ENCODE measurements at regions not wholly inside any gene's neighbourhood (a gene's known extent, or its start where the extent isn't known, plus 50 kb on each side); places are given as distances from the start of the nearest gene placed in this dataset.

GRCh38 chr13:104694397-104694796 lies 1628.2 kb upstream of the SLC10A2 start:
- CTCF ChIA-PET = no interaction called here
- no peak overlapping the region for H3K9ac ChIP-seq (ENCODE audit: low read length)
- no peaks in the 10 kb centered on the region for H3K27me3 ChIP-seq (ENCODE audit: insufficient read depth, low read length)
- POLR2A ChIA-PET = no interaction called here
- no peak for TF ChIP-seq CBX3 (IDR thresholded peaks at IDR 0.05; ENCODE audit: low read depth)
- TF ChIP-seq SP1 (IDR thresholded peaks at IDR 0.05; ENCODE audit: low read depth) = no peak
- TF ChIP-seq YY1 (IDR thresholded peaks at IDR 0.05; ENCODE audit: extremely low read depth, insufficient replicate concordance, low read depth, low read length) = no peak
- no peak for TF ChIP-seq EZH2 (IDR thresholded peaks at IDR 0.05)
- no peaks in the 10 kb centered on the region for H3K4me1 ChIP-seq (ENCODE audit: control insufficient read depth in 1 of 2, insufficient read depth in 2 of 2, low read length in 2 of 2)
- no peak overlapping the region for H3K4me2 ChIP-seq (ENCODE audit: low read length)
- H3K9me2 ChIP-seq (ENCODE audit: insufficient read depth) = no peaks in the 10 kb centered on the region
- no peaks in the 10 kb centered on the region for H3K9me3 ChIP-seq (ENCODE audit: control insufficient read depth in 1 of 2, insufficient read depth in 1 of 2, low read depth in 1 of 2, low read length in 2 of 2)
- no peak for ATAC-seq
- H3K79me2 ChIP-seq (ENCODE audit: insufficient read depth, low read length) = no peaks in the 10 kb centered on the region
- H3K36me3 ChIP-seq (ENCODE audit: control insufficient read depth in 1 of 2, insufficient read depth in 2 of 2, low read length in 2 of 2) = no peaks in the 10 kb centered on the region
- DNase-seq (ENCODE audit: low read depth, low spot score) = no peak
- no peaks in the 10 kb centered on the region for H4K20me1 ChIP-seq (ENCODE audit: insufficient read depth)
- RAD21 ChIA-PET (ENCODE audit: low non-redundant PET in 1 of 2, low total read pairs in 2 of 2, uncharacterized antibody in 2 of 2, unreplicated experiment in 2 of 2) = no interaction called here
- H3K27ac ChIP-seq (ENCODE audit: low read depth, low read length) = no peak overlapping the region
- H2AFZ ChIP-seq (ENCODE audit: low read depth, low read length, poor library complexity, severe bottlenecking) = no peak overlapping the region
- no TSS peak for BruUV-seq (replicated peaks)
- no peak overlapping the region for H3K4me3 ChIP-seq (replicated peaks in 1 of 2; ENCODE audit: low read depth in 1 of 2, low read length in 2 of 2)
- intact Hi-C loops (cut with micrococcal nuclease) = no loop called here

GRCh38 chr13:104693126-104693525 lies 1626.9 kb upstream of the SLC10A2 start:
- Histone ChIP-seq H3K79me2 (ENCODE audit: insufficient read depth, low read length) (no peaks in the 10 kb centered on the region), H3K27ac (ENCODE audit: low read depth, low read length) (no peak overlapping the region), H3K4me3 (replicated peaks in 1 of 2; ENCODE audit: low read depth in 1 of 2, low read length in 2 of 2) (no peak overlapping the region), H3K36me3 (ENCODE audit: control insufficient read depth in 1 of 2, insufficient read depth in 2 of 2, low read length in 2 of 2) (no peaks in the 10 kb centered on the region), H3K9me2 (ENCODE audit: insufficient read depth) (no peaks in the 10 kb centered on the region), H3K4me2 (ENCODE audit: low read length) (no peak overlapping the region), H3K27me3 (ENCODE audit: insufficient read depth, low read length) (no peaks in the 10 kb centered on the region), H3K9ac (ENCODE audit: low read length) (no peak overlapping the region), H3K4me1 (ENCODE audit: control insufficient read depth in 1 of 2, insufficient read depth in 2 of 2, low read length in 2 of 2) (no peaks in the 10 kb centered on the region), H4K20me1 (ENCODE audit: insufficient read depth) (no peaks in the 10 kb centered on the region), H2AFZ (ENCODE audit: low read depth, low read length, poor library complexity, severe bottlenecking) (no peak overlapping the region), H3K9me3 (ENCODE audit: control insufficient read depth in 1 of 2, insufficient read depth in 1 of 2, low read depth in 1 of 2, low read length in 2 of 2) (no peaks in the 10 kb centered on the region)
- no peak for ATAC-seq
- BruUV-seq (replicated peaks) = no TSS peak
- ChIA-PET RAD21 (ENCODE audit: low non-redundant PET in 1 of 2, low total read pairs in 2 of 2, uncharacterized antibody in 2 of 2, unreplicated experiment in 2 of 2) (no interaction called here), POLR2A (no interaction called here), CTCF (no interaction called here)
- TF ChIP-seq REST (IDR thresholded peaks at IDR 0.05; ENCODE audit: low read depth) (no peak), ZNF274 (IDR thresholded peaks at IDR 0.05; ENCODE audit: low read depth, low read length) (no peak), ZBTB33 (IDR thresholded peaks at IDR 0.05; ENCODE audit: extremely low read depth, insufficient replicate concordance, low read length) (no peak), EZH2phosphoT487 (IDR thresholded peaks at IDR 0.05; ENCODE audit: borderline replicate concordance) (no peak)
- intact Hi-C loops (cut with micrococcal nuclease) = no loop called here
- DNase-seq (ENCODE audit: low read depth, low spot score) = no peak

Measured in HCT116 (cell line).